ENCODE measurements at regions not wholly inside any gene's neighbourhood (a gene's known extent, or its start where the extent isn't known, plus 50 kb on each side); places are given as distances from the start of the nearest gene placed in this dataset.
"Not testable (repeated sequence)": the region's sequence is repeated elsewhere in the genome, so short reads cannot be mapped to it uniquely, and the experiment has no call there.

DNA sequence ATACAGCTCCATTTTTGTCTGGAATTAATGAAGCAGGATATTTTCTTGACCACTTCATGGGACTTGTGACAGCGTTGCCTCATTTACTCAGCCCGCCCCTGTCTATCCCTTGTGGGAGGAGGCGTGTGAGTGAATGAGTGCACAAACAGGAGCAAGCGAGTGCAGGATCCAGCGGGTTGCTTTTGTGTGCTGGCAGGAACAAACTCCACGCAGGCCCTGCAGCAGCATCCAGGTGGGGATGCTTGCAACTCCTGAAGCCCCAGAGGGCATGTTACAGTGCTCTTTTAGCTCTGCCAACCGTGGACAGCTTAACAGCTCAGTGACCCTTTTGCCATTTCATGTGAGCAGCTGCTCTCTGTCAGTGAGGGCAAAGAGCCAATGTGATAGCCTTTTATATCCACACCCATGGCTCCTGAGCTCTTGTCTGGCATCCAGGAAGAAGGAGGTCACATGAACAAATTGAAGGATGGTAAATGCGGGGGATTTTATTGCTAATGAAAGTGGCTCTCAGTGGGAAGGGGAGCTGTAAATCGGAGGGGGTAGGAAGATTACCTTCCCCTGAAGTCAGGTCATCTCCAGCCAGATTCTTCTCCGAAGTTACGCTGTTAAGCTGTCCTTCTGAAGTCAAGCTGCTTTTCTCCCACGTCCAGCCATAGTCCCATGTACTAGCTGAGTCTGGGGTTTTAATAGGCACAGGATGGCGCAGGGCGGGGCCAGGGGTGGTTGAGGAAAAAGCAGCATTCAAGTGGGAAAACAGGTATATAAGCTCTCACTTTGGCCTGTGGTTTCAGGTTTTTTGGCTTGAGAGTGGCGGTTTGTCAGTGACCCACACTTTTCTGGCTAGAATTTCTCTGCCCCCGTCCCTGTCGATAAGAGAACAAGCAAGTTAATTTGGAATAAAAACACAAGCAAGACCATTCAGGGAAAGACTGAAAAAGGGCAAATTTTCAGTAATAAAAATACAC lies 714.7 kb upstream of the MBL2 start:
- CTCF ChIA-PET: no interaction called here
- TF ChIP-seq EZH2 (IDR thresholded peaks at IDR 0.05; ENCODE audit: borderline replicate concordance, insufficient read depth, low read depth, low read length, poor library complexity, severe bottlenecking): no peak
- ATAC-seq (ENCODE audit: low read depth) (no peak), DNase-seq (no peak)
- no peaks in the 10 kb centered on the region for H3K79me2 ChIP-seq (ENCODE audit: control insufficient read depth, insufficient read depth, low read length)
- H2AFZ ChIP-seq (ENCODE audit: insufficient read depth, low read depth, low read length, poor library complexity, severe bottlenecking): no peak overlapping the region
- intact Hi-C loops (cut with micrococcal nuclease): no loop called here
- H3K27me3 ChIP-seq (replicated peaks in 1 of 4; ENCODE audit: control extremely low read depth in 1 of 4, control insufficient read depth in 3 of 4, insufficient read depth in 4 of 4, low read length in 3 of 4): no peaks in the 10 kb centered on the region
- Mint-ChIP-seq H3K4me1 (no peaks in the 10 kb centered on the region), H3K9me3 (ENCODE audit: insufficient read depth) (peaks cover 11% of the 10 kb centered on the region), H3K27ac (no peak overlapping the region), H3K27me3 (no peaks in the 10 kb centered on the region), H3K4me3 (no peak overlapping the region)
- H4K20me1 ChIP-seq (ENCODE audit: control insufficient read depth, insufficient read depth, low read length, poor library complexity, severe bottlenecking): no peaks in the 10 kb centered on the region
- H3K4me3 ChIP-seq (ENCODE audit: control extremely low read depth in 1 of 5, extremely low read depth in 1 of 5, insufficient read depth in 1 of 5, low read depth in 2 of 5, low read length in 4 of 5): no peak overlapping the region
- H3K9ac ChIP-seq (ENCODE audit: low read length): no peak overlapping the region
- no peaks in the 10 kb centered on the region for H3K4me1 ChIP-seq (ENCODE audit: control insufficient read depth in 2 of 2, insufficient read depth in 2 of 2, low read length in 2 of 2)
- peaks cover 1 to 7% (median 6%) of the 10 kb centered on the region in 3 donors for H3K9me3 ChIP-seq (ENCODE audit: control extremely low read depth in 1 of 3, control insufficient read depth in 2 of 3, insufficient read depth in 1 of 3, low read length in 2 of 3)
- no peak overlapping the region for H3K4me2 ChIP-seq (replicated peaks; ENCODE audit: low read depth, low read length, poor library complexity, severe bottlenecking)
- no peaks in the 10 kb centered on the region for H3K36me3 ChIP-seq (replicated peaks in 1 of 2; ENCODE audit: control extremely low read depth in 1 of 2, control insufficient read depth in 1 of 2, extremely low read depth in 1 of 2, insufficient read depth in 2 of 2, low read length in 1 of 2)
- H3K27ac ChIP-seq (ENCODE audit: low read length in 2 of 2): no peak overlapping the region
- POLR2A ChIA-PET: no interaction called here
- 83% methylated on average over 14 of the region's 17 CpGs for WGBS (ENCODE audit: insufficient coverage)

DNA sequence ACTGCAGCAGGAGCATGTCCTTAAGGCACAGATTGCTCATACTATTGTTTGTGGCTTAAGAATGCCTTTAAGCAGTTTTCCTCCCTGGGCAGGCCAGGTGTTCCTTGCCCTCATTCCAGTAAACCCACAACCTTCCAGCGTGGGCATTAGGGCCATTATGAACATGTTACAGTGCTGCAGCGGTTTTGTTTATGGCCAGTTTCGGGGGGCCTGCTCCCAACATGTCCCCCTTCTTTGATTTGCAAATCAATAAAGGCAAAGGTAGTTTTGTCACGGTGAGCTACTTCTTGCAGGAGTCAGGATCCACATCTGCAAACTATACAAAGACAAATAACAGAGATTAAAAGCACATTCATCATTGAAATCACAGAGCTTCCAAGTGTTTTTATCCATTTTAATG lies 712.8 kb upstream of the MBL2 start:
- DNase-seq; H3K36me3 ChIP-seq (replicated peaks in 1 of 2; ENCODE audit: control extremely low read depth in 1 of 2, control insufficient read depth in 1 of 2, extremely low read depth in 1 of 2, insufficient read depth in 2 of 2, low read length in 1 of 2); ATAC-seq (ENCODE audit: low read depth); H3K27me3 Mint-ChIP-seq; H3K4me1 ChIP-seq (ENCODE audit: control insufficient read depth in 2 of 2, insufficient read depth in 2 of 2, low read length in 2 of 2); H3K9ac ChIP-seq (ENCODE audit: low read length); H3K27ac Mint-ChIP-seq; H3K27ac ChIP-seq (ENCODE audit: low read length in 2 of 2); H3K4me3 Mint-ChIP-seq; H3K27me3 ChIP-seq (replicated peaks in 1 of 4; ENCODE audit: control extremely low read depth in 1 of 4, control insufficient read depth in 3 of 4, insufficient read depth in 4 of 4, low read length in 3 of 4); H3K4me3 ChIP-seq (ENCODE audit: control extremely low read depth in 1 of 5, extremely low read depth in 1 of 5, insufficient read depth in 1 of 5, low read depth in 2 of 5, low read length in 4 of 5); POLR2A ChIA-PET; H3K4me1 Mint-ChIP-seq; H3K4me2 ChIP-seq (replicated peaks; ENCODE audit: low read depth, low read length, poor library complexity, severe bottlenecking); CTCF ChIA-PET; H4K20me1 ChIP-seq (ENCODE audit: control insufficient read depth, insufficient read depth, low read length, poor library complexity, severe bottlenecking); H2AFZ ChIP-seq (ENCODE audit: insufficient read depth, low read depth, low read length, poor library complexity, severe bottlenecking); intact Hi-C loops (cut with micrococcal nuclease); H3K9me3 ChIP-seq (ENCODE audit: control extremely low read depth in 1 of 3, control insufficient read depth in 2 of 3, insufficient read depth in 1 of 3, low read length in 2 of 3); H3K79me2 ChIP-seq (ENCODE audit: control insufficient read depth, insufficient read depth, low read length): not testable (repeated sequence)
- 75% methylated on average over 4 of the region's 4 CpGs for WGBS (ENCODE audit: insufficient coverage)
- H3K9me3 Mint-ChIP-seq (ENCODE audit: insufficient read depth): peaks cover 11% of the 10 kb centered on the region

Data from B cell (primary cell).